Kidney (tissue), 13 donors: ENCODE measurements at regions not wholly inside any gene's neighbourhood (a gene's known extent, or its start where the extent isn't known, plus 50 kb on each side); places are given as distances from the start of the nearest gene placed in this dataset.

Experiments
- DNase-seq, 5 donors: peaks; one replicate each; pipeline ENCODE4 v3.0.0-alpha.2; 2013 to 2020
- FAIRE-seq: peaks from 2 replicates; lab custom pipeline; 2012; peaks lifted over from hg19 to GRCh38; lab: Jason Lieb, UNC
- H3K27ac ChIP-seq, 2 donors: one replicate each; pipeline ENCODE4 v1.7.0; 2013; ENCODE audit warnings: low read depth in 2 of 2, low read length in 2 of 2, inconsistent platforms in 1 of 2
- H3K27me3 ChIP-seq: one replicate; pipeline ENCODE4 v1.7.1; 2013; ENCODE audit warnings: low read length, inconsistent platforms; ENCODE audit not compliant: control insufficient read depth, insufficient read depth
- H3K36me3 ChIP-seq, 3 donors: one replicate each; pipeline versions ENCODE4 v1.7.0 to v1.7.1; 2013; ENCODE audit warnings: low read length in 3 of 3, control low read depth in 1 of 3, inconsistent platforms in 1 of 3; ENCODE audit not compliant: insufficient read depth in 3 of 3, control insufficient read depth in 2 of 3
- H3K4me1 ChIP-seq, 3 donors: one replicate each; pipeline versions ENCODE4 v1.7.0 to v1.7.1; 2013; ENCODE audit warnings: low read length in 3 of 3, inconsistent platforms in 1 of 3, low read depth in 1 of 3; ENCODE audit not compliant: control insufficient read depth in 2 of 3, insufficient read depth in 2 of 3
- H3K4me3 ChIP-seq, 3 donors: one replicate each; pipeline versions ENCODE4 v1.7.0 to v1.8.1; 2013; ENCODE audit warnings: low read length in 3 of 3, control low read depth in 1 of 3, inconsistent platforms in 1 of 3
- H3K9ac ChIP-seq, 3 donors: one replicate each; pipeline versions ENCODE4 v1.7.0 to v1.7.1; 2013; ENCODE audit warnings: low read length in 3 of 3, control low read depth in 1 of 3, inconsistent platforms in 1 of 3
- H3K9me3 ChIP-seq, 3 donors: one replicate each; pipeline versions ENCODE4 v1.7.0 to v1.7.1; 2013; ENCODE audit warnings: low read length in 3 of 3, control low read depth in 1 of 3, inconsistent platforms in 1 of 3; ENCODE audit not compliant: control insufficient read depth in 2 of 3, insufficient read depth in 1 of 3
- CTCF ChIP-seq: IDR thresholded peaks from 3 replicates; pipeline ENCODE4 v1.5.1; 2012; ENCODE audit warnings: mild to moderate bottlenecking, moderate library complexity, borderline replicate concordance; ENCODE audit not compliant: insufficient read depth; ENCODE audit errors: extremely low read depth
- intact Hi-C: fragments of 100-400 bp; cut with DNase I; formaldehyde crosslinking; loops from one replicate; pipeline ENCODE4 v1.11.1; 2022
- donor health status: control.
- donor health status: control.
- donor health status: control.
- donor health status: control.
- donor health status: control.
- donor health status: DM: yes; HTN: yes; CAD: no.
- donor health status: Normal renal cell carcinoma (clear cell type).

GRCh38 chr20:4617484-4617883 lies 68.8 kb upstream of the PRNP start:
- intact Hi-C loops: no loop called here
- no peaks in the 10 kb centered on the region for H3K36me3 ChIP-seq
- no peak overlapping the region for H3K9ac ChIP-seq
- no peaks in the 10 kb centered on the region for H3K9me3 ChIP-seq
- H3K27ac ChIP-seq: no peak overlapping the region
- no peaks in the 10 kb centered on the region for H3K27me3 ChIP-seq
- FAIRE-seq (no peak), DNase-seq (no peak)
- no peaks in the 10 kb centered on the region for H3K4me1 ChIP-seq
- H3K4me3 ChIP-seq: no peak overlapping the region
- no peak for TF ChIP-seq CTCF

GRCh38 chr20:4617019-4617418 lies 69.2 kb upstream of the PRNP start:
- intact Hi-C loops: no loop called here
- no peak for TF ChIP-seq CTCF
- FAIRE-seq (no peak), DNase-seq (no peak)
- Histone ChIP-seq H3K27ac (no peak overlapping the region), H3K9ac (no peak overlapping the region), H3K9me3 (no peaks in the 10 kb centered on the region), H3K36me3 (no peaks in the 10 kb centered on the region), H3K27me3 (no peaks in the 10 kb centered on the region), H3K4me1 (no peaks in the 10 kb centered on the region), H3K4me3 (no peak overlapping the region)

GRCh38 chr20:4613718-4614620 lies 72.3 kb upstream of the PRNP start:
- Histone ChIP-seq H3K9me3 (no peaks in the 10 kb centered on the region), H3K4me1 (no peaks in the 10 kb centered on the region), H3K4me3 (no peak overlapping the region), H3K9ac (no peak overlapping the region), H3K27me3 (no peaks in the 10 kb centered on the region), H3K27ac (no peak overlapping the region), H3K36me3 (no peaks in the 10 kb centered on the region)
- FAIRE-seq: no peak
- TF ChIP-seq CTCF: peak; percentile 28
- peak in 1 of 5 donors; percentile 24 for DNase-seq
- intact Hi-C loops: no loop called here
